GM19324 (cell line): ENCODE measurements at regions not wholly inside any gene's neighbourhood (a gene's known extent, or its start where the extent isn't known, plus 50 kb on each side); places are given as distances from the start of the nearest gene placed in this dataset.
"Not testable (repeated sequence)": the region's sequence is repeated elsewhere in the genome, so short reads cannot be mapped to it uniquely, and the experiment has no call there.

Experiments used
- ATAC-seq: cut with Tn5 transposase; IDR thresholded peaks from one replicate; pipeline ENCODE4 v1.9.1; 2021; ENCODE audit warnings: mild to moderate bottlenecking, moderate library complexity; ENCODE audit not compliant: unreplicated experiment, low FRiP score

- ATAC-seq = no peak
Measured at GRCh38 chr1:194431121-194431520, 1244.7 kb upstream of the B3GALT2 start.

GRCh38 chr1:194420706-194421105 is 1234.3 kb upstream of the B3GALT2 start:
- ATAC-seq = no peak

DNA sequence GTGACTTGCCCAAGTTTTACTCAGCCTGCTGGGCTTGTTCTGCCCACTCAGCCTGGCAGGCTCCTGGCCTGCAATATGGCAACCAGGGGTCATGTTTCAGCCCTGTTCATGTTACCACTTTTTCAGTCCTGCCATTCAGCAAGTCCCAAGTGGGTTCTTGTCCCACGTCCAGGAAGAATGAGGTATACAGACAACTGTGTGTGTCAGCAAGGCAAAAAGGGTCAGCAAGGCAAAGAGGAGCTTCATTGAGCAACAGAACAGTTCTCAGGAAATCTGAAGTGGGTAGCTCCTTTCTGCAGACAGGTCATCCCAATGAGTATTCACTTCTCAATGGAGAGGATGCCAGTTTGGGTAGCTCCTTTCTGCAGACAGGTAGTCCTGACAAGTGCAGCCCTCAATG is 1233.3 kb upstream of the B3GALT2 start:
- ATAC-seq = no peak

GRCh38 chr1:194410756-194411155 is 1224.3 kb upstream of the B3GALT2 start:
- no peak for ATAC-seq

- ATAC-seq = not testable (repeated sequence)
Measured at GRCh38 chr1:194407238-194407637, 1220.8 kb upstream of the B3GALT2 start.

- ATAC-seq = no peak
Measured at GRCh38 chr1:194394676-194395075, 1208.3 kb upstream of the B3GALT2 start.

DNA sequence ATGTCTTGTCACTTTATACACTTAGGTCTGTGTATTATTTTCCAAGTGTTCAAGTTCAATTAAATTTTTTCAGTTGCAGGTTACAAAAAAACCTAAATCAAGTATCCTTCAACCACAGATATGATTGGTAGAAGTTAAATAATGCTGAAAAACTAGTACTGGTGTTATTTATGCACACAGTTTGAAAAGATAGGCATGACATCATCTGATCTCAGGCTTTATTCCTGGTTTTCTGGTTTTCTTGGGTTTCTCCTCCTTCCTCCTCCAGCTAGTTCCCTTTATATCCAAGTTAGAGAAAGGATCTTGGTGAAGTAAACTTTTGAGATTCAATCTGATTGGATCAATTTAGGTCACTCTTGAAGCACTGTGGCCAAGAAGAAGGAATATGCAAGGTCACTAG is 1201.1 kb upstream of the B3GALT2 start:
- ATAC-seq = no peak

- no peak for ATAC-seq
Measured at GRCh38 chr1:194378517-194378916, 1192.1 kb upstream of the B3GALT2 start.

DNA sequence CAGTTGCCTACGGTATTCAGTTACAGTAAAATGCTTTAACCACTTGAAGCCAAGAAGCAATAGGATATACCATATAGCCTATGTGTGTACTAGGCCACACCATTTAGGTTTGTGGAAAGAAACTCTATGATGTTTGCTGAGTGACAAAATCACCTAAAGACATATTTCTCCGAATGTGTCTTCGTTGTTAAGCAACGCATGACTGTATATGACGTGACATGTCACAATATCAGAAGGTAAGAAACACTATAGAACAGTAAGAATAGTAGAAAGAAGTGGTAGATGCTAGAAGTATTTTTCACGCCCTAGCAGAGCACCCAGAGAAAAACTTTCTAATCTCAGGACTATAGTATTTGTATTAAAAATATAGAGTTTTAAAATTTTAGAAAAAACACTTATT is 1188.2 kb upstream of the B3GALT2 start:
- no peak for ATAC-seq

DNA sequence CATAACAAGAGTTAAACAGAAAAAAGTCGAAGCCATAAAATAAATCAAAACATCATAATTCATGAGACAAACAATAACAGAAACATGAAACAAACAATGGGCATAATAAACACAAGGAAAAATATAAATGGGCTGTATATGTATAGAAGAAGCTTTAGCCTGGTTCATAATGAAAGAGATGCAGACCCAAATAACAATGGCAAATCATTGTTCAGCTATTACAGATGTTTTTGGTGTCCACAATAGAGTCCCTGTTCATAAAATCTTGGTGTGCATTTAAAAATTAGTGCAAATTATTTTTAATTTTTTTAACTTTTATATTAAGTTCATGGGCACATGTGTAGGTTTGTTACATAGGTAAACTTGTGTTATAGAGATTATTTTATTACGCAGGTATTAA is 1185.9 kb upstream of the B3GALT2 start:
- no peak for ATAC-seq

DNA sequence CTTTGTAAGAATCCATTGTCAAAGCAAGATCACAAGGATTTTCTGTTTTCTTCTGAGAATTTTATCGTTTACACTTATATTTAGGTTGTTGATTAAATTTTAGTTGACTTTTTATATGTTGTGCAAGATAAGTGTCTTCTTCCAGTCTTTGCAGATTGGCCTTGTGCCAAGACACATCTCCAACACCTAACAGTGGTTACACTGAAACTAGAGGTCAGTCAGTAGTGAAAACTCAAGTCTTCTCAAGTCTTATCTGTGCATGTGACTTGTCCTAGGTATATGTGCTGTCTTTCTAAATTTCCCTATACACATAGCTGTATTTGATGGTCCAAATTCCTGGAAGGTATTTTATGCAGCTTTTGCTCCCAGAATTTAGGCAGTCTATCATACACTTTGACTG is 1183.2 kb upstream of the B3GALT2 start:
- ATAC-seq = no peak

DNA sequence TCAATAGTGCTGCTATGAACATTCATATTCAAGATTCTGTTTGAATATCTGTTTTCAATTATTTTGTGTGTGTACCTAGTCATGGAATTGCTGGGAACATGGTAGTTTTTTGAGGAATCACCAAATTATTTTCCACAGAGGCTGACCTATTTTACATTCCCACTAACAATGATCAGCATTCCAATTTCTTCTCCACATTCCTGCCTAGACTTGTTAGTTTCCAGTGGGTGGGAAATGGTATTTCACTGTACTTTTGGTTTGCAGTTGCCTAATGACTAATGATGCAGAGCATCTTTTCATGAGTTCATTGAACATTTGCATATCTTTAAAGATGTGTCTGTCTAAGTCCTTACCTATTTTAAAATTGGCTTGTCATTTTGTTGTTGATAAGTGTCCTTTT is 1182.6 kb upstream of the B3GALT2 start:
- no peak for ATAC-seq

DNA sequence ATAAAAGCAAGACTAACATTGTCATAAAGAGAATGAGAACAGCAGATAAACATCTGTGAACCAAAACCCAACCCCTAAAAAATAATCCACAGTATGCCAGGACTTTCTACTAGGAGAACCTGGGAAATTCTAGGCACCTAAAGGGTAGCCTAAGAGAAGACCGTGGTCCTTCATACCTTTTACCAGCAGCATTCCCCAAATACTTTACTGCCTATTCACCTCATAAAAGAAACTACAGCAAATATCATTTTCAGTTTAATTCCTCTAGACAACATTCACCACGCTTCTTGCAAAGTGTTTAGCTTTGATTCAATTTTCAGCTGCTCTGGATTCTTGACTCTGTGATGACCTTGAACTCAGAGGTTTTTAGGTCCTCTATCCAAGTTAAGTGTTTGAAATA is 1180.7 kb upstream of the B3GALT2 start:
- no peak for ATAC-seq

- ATAC-seq = no peak
Measured at GRCh38 chr1:194366705-194367104, 1180.3 kb upstream of the B3GALT2 start.

GRCh38 chr1:194362327-194362726 is 1175.9 kb upstream of the B3GALT2 start:
- no peak for ATAC-seq

- ATAC-seq = no peak
Measured at GRCh38 chr1:194361374-194362131, 1175.1 kb upstream of the B3GALT2 start.

DNA sequence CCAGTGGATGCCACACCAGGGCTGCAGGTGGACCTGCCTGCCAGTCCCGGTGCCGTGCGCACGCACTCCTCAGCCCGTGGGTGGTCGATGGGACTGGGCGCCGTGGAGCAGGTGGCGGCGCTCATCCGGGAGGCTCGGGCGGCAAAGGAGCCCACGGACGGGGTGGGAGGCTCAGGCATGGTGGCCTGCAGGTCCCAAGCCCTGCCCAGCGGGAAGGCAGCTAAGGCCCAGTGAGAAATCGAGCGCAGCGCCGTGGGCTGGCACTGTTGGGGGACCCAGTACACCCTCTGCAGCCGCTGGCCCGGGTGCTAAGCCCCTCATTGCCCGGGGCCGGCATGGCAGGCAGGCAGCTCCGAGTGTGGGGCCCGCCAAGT is 1171.8 kb upstream of the B3GALT2 start:
- ATAC-seq = no peak

DNA sequence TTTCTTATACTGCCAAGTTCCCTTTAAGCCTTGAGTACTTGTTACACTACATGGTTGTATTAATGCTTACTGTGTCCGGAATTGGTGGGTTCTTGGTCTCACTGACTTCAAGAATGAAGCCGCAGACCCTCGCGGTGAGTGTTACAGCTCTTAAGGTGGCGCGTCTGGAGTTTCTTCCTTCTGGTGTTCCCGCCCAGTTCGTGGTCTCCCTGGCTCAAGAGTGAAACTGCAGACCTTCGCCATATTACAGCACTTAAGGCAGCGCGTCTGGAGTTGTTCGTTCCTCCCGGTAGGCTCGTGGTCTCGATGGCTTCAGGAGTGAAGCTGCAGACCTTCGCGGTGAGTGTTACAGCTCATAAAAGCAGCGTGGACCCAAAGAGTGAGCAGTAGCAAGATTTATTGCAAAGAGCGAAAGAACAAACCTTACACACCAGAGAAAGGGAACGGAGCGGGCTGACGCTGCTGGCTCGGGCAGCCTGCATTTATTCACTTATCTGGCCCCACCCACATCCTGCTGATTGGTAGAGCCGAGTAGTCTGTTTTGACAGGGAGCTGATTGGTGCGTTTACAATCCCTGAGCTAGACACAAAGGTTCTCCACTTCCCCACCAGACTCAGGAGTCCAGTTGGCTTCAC is 1171.3 kb upstream of the B3GALT2 start:
- ATAC-seq = not testable (repeated sequence)

- ATAC-seq = no peak
Measured at GRCh38 chr1:194355488-194356106, 1169.2 kb upstream of the B3GALT2 start.

DNA sequence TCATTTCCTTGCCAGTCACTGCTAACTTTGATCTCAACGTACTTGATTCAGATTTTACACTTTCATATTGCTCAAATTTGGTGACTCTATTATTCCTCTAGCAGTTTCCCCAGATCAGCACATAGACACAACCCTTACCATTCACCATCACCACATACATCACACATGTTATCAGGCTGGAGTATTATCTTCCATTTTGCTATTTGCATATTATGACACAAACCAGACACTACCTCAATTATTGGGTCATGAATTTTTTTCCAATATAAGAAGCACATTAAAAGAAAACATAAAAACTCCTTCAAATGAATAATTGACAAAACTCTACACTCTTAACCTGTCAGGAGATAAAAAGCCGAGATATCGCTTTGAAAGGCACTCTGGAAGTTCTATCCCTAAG is 1166.7 kb upstream of the B3GALT2 start:
- ATAC-seq = no peak

GRCh38 chr1:194347200-194347599 is 1160.8 kb upstream of the B3GALT2 start:
- ATAC-seq = no peak
